GM21723 (cell line): ENCODE measurements at regions not wholly inside any gene's neighbourhood (a gene's known extent, or its start where the extent isn't known, plus 50 kb on each side); places are given as distances from the start of the nearest gene placed in this dataset.

Source experiments
- ATAC-seq: cut with Tn5 transposase; IDR thresholded peaks from one replicate; pipeline ENCODE4 v1.9.1; 2021; ENCODE audit warnings: mild to moderate bottlenecking, moderate library complexity; ENCODE audit not compliant: unreplicated experiment

- ATAC-seq = no peak
Observed at GRCh38 chr13:52975969-52976368, 52.6 kb upstream of the OLFM4 start.

GRCh38 chr13:52975161-52975560, 53.5 kb upstream of the OLFM4 start:
- no peak for ATAC-seq

- ATAC-seq = no peak
Observed at GRCh38 chr13:52974711-52975110, 53.9 kb upstream of the OLFM4 start.

GRCh38 chr13:52969373-52969772, 59.2 kb upstream of the OLFM4 start:
- ATAC-seq = no peak

GRCh38 chr13:52968074-52968700, 60.4 kb upstream of the OLFM4 start:
- peak; percentile 100 for ATAC-seq

GRCh38 chr13:52961987-52962386, 66.6 kb upstream of the OLFM4 start:
- no peak for ATAC-seq

- no peak for ATAC-seq
Observed at GRCh38 chr13:52961256-52961910, 67.2 kb upstream of the OLFM4 start.

- ATAC-seq = no peak
Observed at GRCh38 chr13:52955472-52955874, 73.1 kb upstream of the OLFM4 start.

- ATAC-seq = no peak
Observed at GRCh38 chr13:52954838-52955237, 73.8 kb upstream of the OLFM4 start.

- no peak for ATAC-seq
Observed at GRCh38 chr13:52950436-52950956, 78.1 kb upstream of the OLFM4 start.

GRCh38 chr13:52949742-52950141, 78.9 kb upstream of the OLFM4 start:
- no peak for ATAC-seq

- ATAC-seq = no peak
Observed at GRCh38 chr13:52949044-52949443, 79.6 kb upstream of the OLFM4 start.

GRCh38 chr13:52947921-52948373, 80.7 kb upstream of the OLFM4 start:
- ATAC-seq = no peak

GRCh38 chr13:52945348-52945747, 83.3 kb upstream of the OLFM4 start:
- ATAC-seq = no peak

- ATAC-seq = no peak
Observed at GRCh38 chr13:52944697-52945096, 83.9 kb upstream of the OLFM4 start.

GRCh38 chr13:52938065-52938464, 89.6 kb upstream of the PCDH8 start:
- ATAC-seq = no peak

- ATAC-seq = no peak
Observed at GRCh38 chr13:52936806-52937205, 88.4 kb upstream of the PCDH8 start.

- ATAC-seq = no peak
Observed at GRCh38 chr13:52934258-52934657, 85.8 kb upstream of the PCDH8 start.

- ATAC-seq = no peak
Observed at GRCh38 chr13:52933547-52934210, 85.2 kb upstream of the PCDH8 start.

- ATAC-seq = no peak
Observed at GRCh38 chr13:52933099-52933498, 84.7 kb upstream of the PCDH8 start.

GRCh38 chr13:52932649-52933048, 84.2 kb upstream of the PCDH8 start:
- no peak for ATAC-seq
